ENCODE measurements at regions not wholly inside any gene's neighbourhood (a gene's known extent, or its start where the extent isn't known, plus 50 kb on each side); places are given as distances from the start of the nearest gene placed in this dataset.
"Not testable (repeated sequence)": the region's sequence is repeated elsewhere in the genome, so short reads cannot be mapped to it uniquely, and the experiment has no call there.

- H3K36me3 ChIP-seq (replicated peaks in 1 of 2; ENCODE audit: control insufficient read depth in 1 of 2, insufficient read depth in 2 of 2, low read length in 2 of 2); H3K27ac ChIP-seq (ENCODE audit: low read depth in 1 of 2, low read length in 2 of 2); H3K9ac ChIP-seq (ENCODE audit: insufficient read depth, low read length, poor library complexity, severe bottlenecking); H3K4me3 Mint-ChIP-seq; H3K4me2 ChIP-seq (replicated peaks; ENCODE audit: extremely low read depth, low read length, poor library complexity, severe bottlenecking); H3K9me3 Mint-ChIP-seq; DNase-seq; H3K79me2 ChIP-seq (ENCODE audit: insufficient read depth, low read length); H3K27me3 Mint-ChIP-seq (ENCODE audit: low read depth in 3 of 3); H3K9me3 ChIP-seq (replicated peaks in 1 of 2; ENCODE audit: control insufficient read depth in 1 of 2, insufficient read depth in 1 of 2, low read length in 2 of 2); H3K27ac Mint-ChIP-seq; H3K27me3 ChIP-seq (ENCODE audit: control insufficient read depth in 2 of 2, insufficient read depth in 2 of 2, low read length in 2 of 2); H2AFZ ChIP-seq (ENCODE audit: insufficient read depth, low read depth, low read length, poor library complexity, severe bottlenecking); intact Hi-C loops (cut with micrococcal nuclease); H4K20me1 ChIP-seq (ENCODE audit: insufficient read depth, low read length); H3K36me3 Mint-ChIP-seq; H3K4me3 ChIP-seq (replicated peaks in 1 of 3; ENCODE audit: low read depth in 2 of 3, low read length in 3 of 3); H3K4me1 Mint-ChIP-seq; H3K4me1 ChIP-seq (ENCODE audit: control insufficient read depth in 1 of 2, insufficient read depth in 2 of 2, low read length in 2 of 2): not testable (repeated sequence)
- no CpG with 5 or more reads among the region's 3 CpGs for whole genome bisulfite sequencing (ENCODE audit: insufficient coverage)
Observed at GRCh38 chr21:9628051-9628450, 893.3 kb upstream of the TPTE start.

GRCh38 chr21:9647409-9647808, 874.0 kb upstream of the TPTE start:
- H3K79me2 ChIP-seq (ENCODE audit: insufficient read depth, low read length); H3K27me3 ChIP-seq (ENCODE audit: control insufficient read depth in 2 of 2, insufficient read depth in 2 of 2, low read length in 2 of 2); DNase-seq; H3K4me1 ChIP-seq (ENCODE audit: control insufficient read depth in 1 of 2, insufficient read depth in 2 of 2, low read length in 2 of 2); H3K36me3 ChIP-seq (replicated peaks in 1 of 2; ENCODE audit: control insufficient read depth in 1 of 2, insufficient read depth in 2 of 2, low read length in 2 of 2); H3K27ac ChIP-seq (ENCODE audit: low read depth in 1 of 2, low read length in 2 of 2); H3K4me3 ChIP-seq (replicated peaks in 1 of 3; ENCODE audit: low read depth in 2 of 3, low read length in 3 of 3); H4K20me1 ChIP-seq (ENCODE audit: insufficient read depth, low read length); H2AFZ ChIP-seq (ENCODE audit: insufficient read depth, low read depth, low read length, poor library complexity, severe bottlenecking); H3K4me1 Mint-ChIP-seq; H3K4me3 Mint-ChIP-seq; H3K36me3 Mint-ChIP-seq; H3K27ac Mint-ChIP-seq; H3K4me2 ChIP-seq (replicated peaks; ENCODE audit: extremely low read depth, low read length, poor library complexity, severe bottlenecking); H3K9me3 Mint-ChIP-seq; H3K27me3 Mint-ChIP-seq (ENCODE audit: low read depth in 3 of 3); H3K9ac ChIP-seq (ENCODE audit: insufficient read depth, low read length, poor library complexity, severe bottlenecking); intact Hi-C loops (cut with micrococcal nuclease): not testable (repeated sequence)
- H3K9me3 ChIP-seq (replicated peaks in 1 of 2; ENCODE audit: control insufficient read depth in 1 of 2, insufficient read depth in 1 of 2, low read length in 2 of 2), result peaks cover 13 to 25% of the 10 kb centered on the region in 2 donors

- H3K27me3 Mint-ChIP-seq (ENCODE audit: low read depth in 3 of 3); H3K27me3 ChIP-seq (ENCODE audit: control insufficient read depth in 2 of 2, insufficient read depth in 2 of 2, low read length in 2 of 2); DNase-seq; H4K20me1 ChIP-seq (ENCODE audit: insufficient read depth, low read length); H3K36me3 ChIP-seq (replicated peaks in 1 of 2; ENCODE audit: control insufficient read depth in 1 of 2, insufficient read depth in 2 of 2, low read length in 2 of 2); H3K4me2 ChIP-seq (replicated peaks; ENCODE audit: extremely low read depth, low read length, poor library complexity, severe bottlenecking); H3K36me3 Mint-ChIP-seq; H3K4me3 ChIP-seq (replicated peaks in 1 of 3; ENCODE audit: low read depth in 2 of 3, low read length in 3 of 3); H2AFZ ChIP-seq (ENCODE audit: insufficient read depth, low read depth, low read length, poor library complexity, severe bottlenecking); H3K79me2 ChIP-seq (ENCODE audit: insufficient read depth, low read length); H3K9ac ChIP-seq (ENCODE audit: insufficient read depth, low read length, poor library complexity, severe bottlenecking); intact Hi-C loops (cut with micrococcal nuclease); H3K27ac ChIP-seq (ENCODE audit: low read depth in 1 of 2, low read length in 2 of 2); H3K9me3 Mint-ChIP-seq; H3K4me1 ChIP-seq (ENCODE audit: control insufficient read depth in 1 of 2, insufficient read depth in 2 of 2, low read length in 2 of 2); H3K27ac Mint-ChIP-seq; H3K4me1 Mint-ChIP-seq; H3K4me3 Mint-ChIP-seq: not testable (repeated sequence)
- H3K9me3 ChIP-seq (replicated peaks in 1 of 2; ENCODE audit: control insufficient read depth in 1 of 2, insufficient read depth in 1 of 2, low read length in 2 of 2), result peaks cover 13 to 30% of the 10 kb centered on the region in 2 donors
Observed at GRCh38 chr21:9648331-9648730, 873.1 kb upstream of the TPTE start.

- not testable (repeated sequence) for H3K79me2 ChIP-seq (ENCODE audit: insufficient read depth, low read length); H3K4me1 Mint-ChIP-seq
Observed at GRCh38 chr21:9648947-9649720, 872.2 kb upstream of the TPTE start.

More at GRCh38 chr21:9648947-9649720, 872.2 kb upstream of the TPTE start:
- H3K27ac Mint-ChIP-seq; H2AFZ ChIP-seq (ENCODE audit: insufficient read depth, low read depth, low read length, poor library complexity, severe bottlenecking); H3K9me3 Mint-ChIP-seq; H3K27me3 ChIP-seq (ENCODE audit: control insufficient read depth in 2 of 2, insufficient read depth in 2 of 2, low read length in 2 of 2); H3K4me3 Mint-ChIP-seq; H3K4me3 ChIP-seq (replicated peaks in 1 of 3; ENCODE audit: low read depth in 2 of 3, low read length in 3 of 3); DNase-seq; H3K27ac ChIP-seq (ENCODE audit: low read depth in 1 of 2, low read length in 2 of 2); H3K36me3 Mint-ChIP-seq; intact Hi-C loops (cut with micrococcal nuclease); H3K36me3 ChIP-seq (replicated peaks in 1 of 2; ENCODE audit: control insufficient read depth in 1 of 2, insufficient read depth in 2 of 2, low read length in 2 of 2); H3K27me3 Mint-ChIP-seq (ENCODE audit: low read depth in 3 of 3); H3K9ac ChIP-seq (ENCODE audit: insufficient read depth, low read length, poor library complexity, severe bottlenecking); H4K20me1 ChIP-seq (ENCODE audit: insufficient read depth, low read length); H3K4me2 ChIP-seq (replicated peaks; ENCODE audit: extremely low read depth, low read length, poor library complexity, severe bottlenecking); H3K4me1 ChIP-seq (ENCODE audit: control insufficient read depth in 1 of 2, insufficient read depth in 2 of 2, low read length in 2 of 2): not testable (repeated sequence)
- 67% methylated on average over 1 of the region's 6 CpGs for WGBS (ENCODE audit: insufficient coverage)
- peaks cover 13 to 30% of the 10 kb centered on the region in 2 donors for H3K9me3 ChIP-seq (replicated peaks in 1 of 2; ENCODE audit: control insufficient read depth in 1 of 2, insufficient read depth in 1 of 2, low read length in 2 of 2)

Measured in CD14-positive monocyte (primary cell).